ENCODE measurements at regions not wholly inside any gene's neighbourhood (a gene's known extent, or its start where the extent isn't known, plus 50 kb on each side); places are given as distances from the start of the nearest gene placed in this dataset.

- no peak for TF ChIP-seq ZFP30 (CRISPR knock-in tag; IDR thresholded peaks at IDR 0.05)
- TF ChIP-seq ZFP3 (CRISPR knock-in tag; IDR thresholded peaks at IDR 0.05): no peak
- no peak for TF ChIP-seq RARB (CRISPR knock-in tag; IDR thresholded peaks at IDR 0.05)
- TF ChIP-seq ZNF8 (CRISPR knock-in tag; IDR thresholded peaks at IDR 0.05): no peak
- no peak for TF ChIP-seq CREB5 (CRISPR knock-in tag; IDR thresholded peaks at IDR 0.05; ENCODE audit: low read depth)
- no peak for TF ChIP-seq OSR1 (CRISPR knock-in tag; IDR thresholded peaks at IDR 0.05)
- TF ChIP-seq ARNTL (CRISPR knock-in tag; IDR thresholded peaks at IDR 0.05; ENCODE audit: borderline replicate concordance, low read depth): no peak
- TF ChIP-seq ZNF565 (CRISPR knock-in tag; conservative IDR thresholded peaks at IDR 0.05; ENCODE audit: low read depth): no peak
These were observed 65.0 kb upstream of the MMADHC start for GRCh38 chr2:149652526-149652925.

Data from SK-N-SH treated with all-trans-retinoic acid at 6 μM for 48 hours (cell line).